ENCODE measurements at regions not wholly inside any gene's neighbourhood (a gene's known extent, or its start where the extent isn't known, plus 50 kb on each side); places are given as distances from the start of the nearest gene placed in this dataset.

DNA sequence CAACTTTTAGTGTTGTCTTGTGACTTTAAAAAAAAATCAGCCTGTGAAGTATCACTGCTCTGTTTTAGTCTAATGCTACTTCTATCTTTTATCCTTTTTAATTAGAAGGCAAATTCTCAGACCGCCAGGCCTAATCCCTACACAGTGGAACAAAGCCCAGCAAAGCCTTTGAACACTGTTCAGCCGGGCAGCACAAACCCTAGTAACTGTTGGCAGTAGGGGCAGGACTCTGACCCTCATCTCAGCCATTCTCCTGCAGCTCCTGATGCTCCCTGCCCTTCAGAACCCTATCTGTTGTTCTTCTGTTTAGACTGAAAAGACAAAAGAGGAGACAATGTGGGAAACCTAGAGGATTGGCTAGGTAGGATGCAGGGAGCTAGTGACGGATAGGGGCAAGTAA is 78.0 kb upstream of the OTX2 start:
- DNase-seq (ENCODE audit: low read depth) = no peak
- no peak overlapping the region for H3K4me3 ChIP-seq (ENCODE audit: low read depth, low read length)
- TF ChIP-seq, protein P1, sequence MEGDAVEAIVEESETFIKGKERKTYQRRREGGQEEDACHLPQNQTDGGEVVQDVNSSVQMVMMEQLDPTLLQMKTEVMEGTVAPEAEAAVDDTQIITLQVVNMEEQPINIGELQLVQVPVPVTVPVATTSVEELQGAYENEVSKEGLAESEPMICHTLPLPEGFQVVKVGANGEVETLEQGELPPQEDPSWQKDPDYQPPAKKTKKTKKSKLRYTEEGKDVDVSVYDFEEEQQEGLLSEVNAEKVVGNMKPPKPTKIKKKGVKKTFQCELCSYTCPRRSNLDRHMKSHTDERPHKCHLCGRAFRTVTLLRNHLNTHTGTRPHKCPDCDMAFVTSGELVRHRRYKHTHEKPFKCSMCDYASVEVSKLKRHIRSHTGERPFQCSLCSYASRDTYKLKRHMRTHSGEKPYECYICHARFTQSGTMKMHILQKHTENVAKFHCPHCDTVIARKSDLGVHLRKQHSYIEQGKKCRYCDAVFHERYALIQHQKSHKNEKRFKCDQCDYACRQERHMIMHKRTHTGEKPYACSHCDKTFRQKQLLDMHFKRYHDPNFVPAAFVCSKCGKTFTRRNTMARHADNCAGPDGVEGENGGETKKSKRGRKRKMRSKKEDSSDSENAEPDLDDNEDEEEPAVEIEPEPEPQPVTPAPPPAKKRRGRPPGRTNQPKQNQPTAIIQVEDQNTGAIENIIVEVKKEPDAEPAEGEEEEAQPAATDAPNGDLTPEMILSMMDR (IDR thresholded peaks at IDR 0.05; ENCODE audit: low read depth, low read length, missing control alignments) = no peak

DNA sequence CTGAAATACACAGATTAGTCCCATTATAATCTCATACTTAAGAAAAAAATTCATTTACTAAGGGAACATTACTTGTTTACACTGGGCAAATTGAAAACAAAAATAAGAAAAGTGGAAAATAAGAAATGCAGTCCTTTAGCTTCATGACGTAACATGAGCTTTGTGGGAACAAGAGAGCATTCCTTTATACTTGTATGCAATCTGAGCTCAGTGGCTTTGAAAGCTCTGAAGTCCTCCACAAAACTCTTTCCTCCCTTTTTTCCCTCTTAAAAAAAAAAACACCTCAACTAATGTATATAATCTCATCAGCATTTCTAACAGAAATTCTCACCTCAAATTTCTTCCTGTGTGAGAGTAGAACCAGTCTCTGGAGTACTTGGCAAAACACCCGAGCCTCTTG is 76.9 kb upstream of the OTX2 start:
- TF ChIP-seq, protein P1 (IDR thresholded peaks at IDR 0.05; ENCODE audit: low read depth, low read length, missing control alignments) = no peak
- H3K4me3 ChIP-seq (ENCODE audit: low read depth, low read length) = no peak overlapping the region

DNA sequence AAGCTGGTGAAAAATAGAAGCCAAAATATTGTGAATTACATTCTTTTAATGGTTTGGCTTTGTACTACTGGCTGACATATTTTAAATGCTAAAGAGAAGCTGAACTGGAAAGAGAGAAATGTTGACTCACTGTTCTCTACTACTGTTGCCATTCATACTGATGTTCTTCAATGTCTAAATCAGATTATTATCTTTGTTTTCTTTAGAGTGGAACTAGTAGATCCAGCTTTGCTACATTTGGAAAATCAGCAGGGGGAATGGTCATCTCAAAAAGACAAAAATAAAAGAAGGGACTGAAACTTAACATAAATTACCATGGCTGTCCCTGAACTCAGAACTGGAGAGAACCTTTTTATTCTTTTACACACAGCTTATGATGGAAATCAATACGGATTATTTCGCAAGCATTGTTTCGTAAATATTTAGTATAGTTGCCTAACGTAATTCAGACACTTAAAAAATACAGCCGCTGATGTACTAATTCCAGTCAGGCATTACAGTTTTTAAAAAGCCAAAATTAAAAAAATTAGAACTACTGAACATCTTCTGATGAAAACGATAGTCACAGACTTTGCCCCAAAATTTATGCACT is 76.3 kb upstream of the OTX2 start:
- TF ChIP-seq, protein P1 (IDR thresholded peaks at IDR 0.05; ENCODE audit: low read depth, low read length, missing control alignments) = no peak
- no peak for DNase-seq (ENCODE audit: low read depth)

More for the DNA sequence above, 76.9 kb upstream of the OTX2 start:
- DNase-seq (ENCODE audit: low read depth) = no peak

DNA sequence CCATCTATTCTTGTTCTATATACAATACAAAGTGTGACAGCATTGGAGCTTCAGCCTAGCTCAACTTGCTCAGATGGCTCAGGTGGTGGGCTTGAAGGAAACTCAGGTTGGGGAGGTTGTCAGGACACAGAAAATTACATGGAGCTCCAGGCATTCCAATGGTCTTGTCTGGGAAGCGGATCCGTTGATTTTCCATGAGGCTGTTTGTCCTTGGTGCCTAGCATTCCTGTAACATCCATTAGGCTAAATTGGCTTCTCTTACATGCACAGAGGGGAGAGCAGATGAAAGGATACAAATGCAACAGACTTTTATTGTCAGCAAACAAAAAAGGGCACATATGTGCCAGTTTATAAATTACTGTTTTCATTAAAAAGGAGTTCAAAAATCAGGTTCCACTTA is 75.5 kb upstream of the OTX2 start:
- TF ChIP-seq, protein P1 (IDR thresholded peaks at IDR 0.05; ENCODE audit: low read depth, low read length, missing control alignments) = no peak
- no peak for DNase-seq (ENCODE audit: low read depth)

More for the DNA sequence above, 76.3 kb upstream of the OTX2 start:
- no peak overlapping the region for H3K4me3 ChIP-seq (ENCODE audit: low read depth, low read length)

DNA sequence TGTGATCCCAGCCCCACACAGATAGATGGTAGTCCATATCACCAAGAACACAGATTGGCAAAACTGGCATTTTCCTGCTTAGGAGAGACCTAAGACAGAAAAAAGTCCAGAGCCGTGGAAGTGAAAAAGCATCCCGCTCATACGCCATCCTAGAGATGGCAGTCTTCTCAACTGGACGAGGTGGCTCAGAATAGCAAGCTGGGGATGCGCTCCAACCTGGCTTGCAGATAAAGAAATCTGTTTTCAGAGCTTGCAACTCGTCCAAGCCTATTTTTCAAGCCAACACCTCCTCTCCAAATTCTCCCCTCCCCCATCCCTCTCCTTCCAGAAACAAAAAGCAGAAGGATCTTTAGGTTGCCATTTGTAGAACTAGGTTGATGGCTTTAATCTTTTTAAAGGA is 74.3 kb upstream of the OTX2 start:
- TF ChIP-seq, protein P1 (IDR thresholded peaks at IDR 0.05; ENCODE audit: low read depth, low read length, missing control alignments) = no peak
- H3K4me3 ChIP-seq (ENCODE audit: low read depth, low read length) = no peak overlapping the region
- DNase-seq (ENCODE audit: low read depth) = no peak

More for the DNA sequence above, 75.5 kb upstream of the OTX2 start:
- H3K4me3 ChIP-seq (ENCODE audit: low read depth, low read length) = no peak overlapping the region

DNA sequence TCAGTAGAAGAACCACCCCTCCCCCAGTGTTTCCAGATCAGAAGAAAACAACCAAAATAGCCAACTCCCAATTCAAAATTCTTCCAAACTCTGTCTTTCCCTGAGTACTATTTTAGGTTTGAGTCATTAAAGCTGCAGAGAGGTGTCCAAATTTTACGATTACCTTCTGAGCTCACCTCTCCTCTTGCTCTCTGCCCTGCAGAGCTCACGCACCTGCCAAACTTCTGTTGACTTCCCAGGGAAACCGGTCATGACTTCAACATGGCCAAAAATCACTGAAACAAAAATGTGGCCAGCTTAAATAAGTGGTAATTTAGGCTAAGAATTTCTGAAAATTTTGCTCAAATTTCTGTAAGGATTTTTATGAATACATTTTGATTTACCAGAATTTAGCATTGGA is 70.9 kb upstream of the OTX2 start:
- TF ChIP-seq, protein P1 (IDR thresholded peaks at IDR 0.05; ENCODE audit: low read depth, low read length, missing control alignments) = no peak
- H3K4me3 ChIP-seq (ENCODE audit: low read depth, low read length) = no peak overlapping the region
- no peak for DNase-seq (ENCODE audit: low read depth)

DNA sequence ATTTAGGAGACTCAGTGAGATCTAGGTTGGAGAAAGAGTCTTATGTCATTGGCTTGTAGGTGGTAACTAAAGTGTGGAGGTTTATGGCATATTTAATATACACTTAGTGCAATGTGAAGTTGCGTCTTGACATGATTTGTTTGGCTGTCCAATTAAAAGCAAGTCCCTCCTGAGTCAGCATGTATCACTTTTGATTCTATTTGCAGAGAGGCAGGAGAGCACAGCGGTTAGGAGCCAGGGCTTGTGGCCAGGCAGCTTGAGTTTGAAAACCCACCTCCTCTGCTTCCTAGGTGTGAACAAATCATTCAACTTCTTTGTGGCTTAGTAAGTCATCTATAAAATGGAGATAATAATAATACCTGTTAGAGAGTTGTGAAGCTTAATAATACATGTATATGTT is 68.5 kb upstream of the OTX2 start:
- no peak overlapping the region for H3K4me3 ChIP-seq (ENCODE audit: low read depth, low read length)
- no peak for DNase-seq (ENCODE audit: low read depth)
- TF ChIP-seq, protein P1 (IDR thresholded peaks at IDR 0.05; ENCODE audit: low read depth, low read length, missing control alignments) = no peak

Measured in GM12864 (cell line).